Nephron progenitor cell (in vitro differentiated cells): ENCODE measurements at regions not wholly inside any gene's neighbourhood (a gene's known extent, or its start where the extent isn't known, plus 50 kb on each side); places are given as distances from the start of the nearest gene placed in this dataset.

Experiments
- DNase-seq: peaks from one replicate; pipeline ENCODE4 v3.0.0; 2021
- H3K27ac Mint-ChIP-seq: 2 replicates; pipeline ENCODE4 v1.8.0; 2021; ENCODE audit warnings: mild to moderate bottlenecking, moderate library complexity, mixed read lengths
- H3K27me3 Mint-ChIP-seq: 2 replicates; pipeline ENCODE4 v1.8.0; 2021; ENCODE audit warnings: mild to moderate bottlenecking, low read depth, mixed read lengths; ENCODE audit not compliant: poor library complexity
- H3K36me3 Mint-ChIP-seq: 2 replicates; pipeline ENCODE4 v1.8.0; 2021; ENCODE audit warnings: low read depth, mixed read lengths
- H3K4me1 Mint-ChIP-seq: 2 replicates; pipeline ENCODE4 v1.8.0; 2021; ENCODE audit warnings: mixed read lengths
- H3K4me3 Mint-ChIP-seq: 2 replicates; pipeline ENCODE4 v1.8.0; 2021; ENCODE audit warnings: mild to moderate bottlenecking, moderate library complexity, mixed read lengths
- H3K9me3 Mint-ChIP-seq: 2 replicates; pipeline ENCODE4 v1.8.0; 2021; ENCODE audit warnings: mild to moderate bottlenecking, moderate library complexity, mixed read lengths
- TF ChIP-seq, protein P1 (sequence below): fragments of 200-600 bp; sonication (generic); IDR thresholded peaks from 2 replicates; pipeline ENCODE4 v1.5.0; 2021; ENCODE audit warnings: antibody characterized with exemption

DNA sequence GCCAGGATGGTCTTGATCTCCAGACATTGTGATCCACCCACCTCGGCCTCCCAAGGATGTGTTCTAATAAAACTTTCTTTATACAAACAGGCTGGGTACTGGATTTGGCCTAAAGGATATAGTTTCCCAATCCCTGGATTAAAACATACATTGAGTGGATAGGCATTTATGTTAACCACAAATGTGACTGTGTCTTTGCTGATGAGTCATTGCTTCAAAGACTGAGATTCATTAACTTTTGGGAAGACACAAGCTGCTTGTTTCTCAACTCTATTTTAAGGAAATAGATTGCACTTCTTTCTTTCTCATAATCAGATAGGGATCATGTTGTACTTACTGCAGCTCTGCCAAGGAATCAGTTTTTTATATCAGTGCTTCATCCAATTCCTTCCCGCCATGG lies 131.3 kb upstream of the AGA start:
- H3K27me3 Mint-ChIP-seq, result peaks cover 6% of the 10 kb centered on the region
- no peaks in the 10 kb centered on the region for H3K4me1 Mint-ChIP-seq
- DNase-seq, result no peak
- no peaks in the 10 kb centered on the region for H3K9me3 Mint-ChIP-seq
- no peak overlapping the region for H3K4me3 Mint-ChIP-seq
- no peak overlapping the region for H3K27ac Mint-ChIP-seq
- TF ChIP-seq, protein P1, sequence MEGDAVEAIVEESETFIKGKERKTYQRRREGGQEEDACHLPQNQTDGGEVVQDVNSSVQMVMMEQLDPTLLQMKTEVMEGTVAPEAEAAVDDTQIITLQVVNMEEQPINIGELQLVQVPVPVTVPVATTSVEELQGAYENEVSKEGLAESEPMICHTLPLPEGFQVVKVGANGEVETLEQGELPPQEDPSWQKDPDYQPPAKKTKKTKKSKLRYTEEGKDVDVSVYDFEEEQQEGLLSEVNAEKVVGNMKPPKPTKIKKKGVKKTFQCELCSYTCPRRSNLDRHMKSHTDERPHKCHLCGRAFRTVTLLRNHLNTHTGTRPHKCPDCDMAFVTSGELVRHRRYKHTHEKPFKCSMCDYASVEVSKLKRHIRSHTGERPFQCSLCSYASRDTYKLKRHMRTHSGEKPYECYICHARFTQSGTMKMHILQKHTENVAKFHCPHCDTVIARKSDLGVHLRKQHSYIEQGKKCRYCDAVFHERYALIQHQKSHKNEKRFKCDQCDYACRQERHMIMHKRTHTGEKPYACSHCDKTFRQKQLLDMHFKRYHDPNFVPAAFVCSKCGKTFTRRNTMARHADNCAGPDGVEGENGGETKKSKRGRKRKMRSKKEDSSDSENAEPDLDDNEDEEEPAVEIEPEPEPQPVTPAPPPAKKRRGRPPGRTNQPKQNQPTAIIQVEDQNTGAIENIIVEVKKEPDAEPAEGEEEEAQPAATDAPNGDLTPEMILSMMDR, result no peak
- H3K36me3 Mint-ChIP-seq, result no peaks in the 10 kb centered on the region

DNA sequence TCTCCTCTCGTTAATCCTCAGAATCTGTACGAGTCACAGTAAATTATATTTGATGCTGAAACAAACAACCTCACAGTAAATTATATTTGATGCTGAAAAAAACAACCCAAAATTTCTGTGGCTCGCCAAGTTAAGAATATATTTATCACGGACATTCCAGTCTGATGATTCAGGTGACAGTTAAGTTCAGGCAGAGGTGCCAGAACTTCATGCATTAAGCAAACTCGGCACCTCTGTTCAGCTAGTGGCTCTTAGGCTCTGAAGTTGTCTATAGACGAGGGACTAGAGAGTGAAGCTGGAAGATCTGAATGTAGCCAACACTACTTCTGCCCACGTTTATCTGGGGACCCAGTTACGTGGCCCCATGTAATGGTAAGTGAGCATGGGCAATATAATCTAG lies 132.2 kb upstream of the AGA start:
- Mint-ChIP-seq H3K9me3 (no peaks in the 10 kb centered on the region), H3K4me1 (no peaks in the 10 kb centered on the region), H3K4me3 (no peak overlapping the region), H3K27me3 (peaks cover 6% of the 10 kb centered on the region), H3K36me3 (no peaks in the 10 kb centered on the region), H3K27ac (no peak overlapping the region)
- DNase-seq, result no peak
- TF ChIP-seq, protein P1, result no peak

DNA sequence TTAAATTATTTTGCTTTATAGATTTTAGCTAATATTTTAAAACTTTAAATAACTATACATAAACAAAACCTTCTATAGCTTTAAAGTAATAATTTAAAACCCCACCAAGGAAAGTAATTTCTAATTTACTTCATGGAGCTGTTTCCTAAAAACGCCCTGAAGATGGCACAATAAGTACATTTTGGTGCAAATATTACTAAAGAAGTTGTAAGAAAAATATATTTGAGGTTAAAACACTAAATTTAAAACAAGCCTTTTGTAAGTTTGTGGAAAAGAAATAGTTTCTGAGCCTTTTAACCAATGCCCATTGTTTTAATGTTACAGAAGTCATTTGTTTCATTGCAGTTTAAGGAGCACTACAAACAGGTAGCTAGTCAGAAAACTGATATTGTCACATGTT lies 137.4 kb upstream of the AGA start:
- Mint-ChIP-seq H3K9me3 (no peaks in the 10 kb centered on the region), H3K27me3 (no peaks in the 10 kb centered on the region), H3K4me3 (no peak overlapping the region), H3K27ac (no peak overlapping the region), H3K36me3 (no peaks in the 10 kb centered on the region), H3K4me1 (no peaks in the 10 kb centered on the region)
- TF ChIP-seq, protein P1, result no peak
- no peak for DNase-seq

DNA sequence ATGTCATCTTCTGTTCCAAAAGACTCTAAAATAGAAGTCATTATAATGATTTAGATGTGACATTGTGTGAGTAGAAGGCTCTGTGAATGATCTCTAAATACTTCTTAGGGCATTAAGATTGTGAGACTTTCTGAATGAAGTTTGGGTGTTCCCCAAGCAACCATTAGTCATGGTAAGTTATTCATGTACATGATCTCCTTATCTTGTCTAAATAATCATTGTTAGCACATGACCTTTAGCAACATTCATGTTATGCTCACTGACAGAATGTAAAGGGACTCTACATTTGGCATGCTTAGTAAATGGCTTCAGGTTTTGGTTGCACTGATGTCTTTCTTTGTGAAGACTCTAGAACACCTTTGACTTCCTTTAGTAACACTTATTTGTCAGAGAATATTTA lies 140.8 kb upstream of the AGA start:
- H3K4me3 Mint-ChIP-seq, result no peak overlapping the region
- DNase-seq, result no peak
- no peaks in the 10 kb centered on the region for H3K4me1 Mint-ChIP-seq
- TF ChIP-seq, protein P1, result no peak
- H3K27me3 Mint-ChIP-seq, result no peaks in the 10 kb centered on the region
- no peaks in the 10 kb centered on the region for H3K36me3 Mint-ChIP-seq
- H3K9me3 Mint-ChIP-seq, result no peaks in the 10 kb centered on the region
- H3K27ac Mint-ChIP-seq, result no peak overlapping the region

DNA sequence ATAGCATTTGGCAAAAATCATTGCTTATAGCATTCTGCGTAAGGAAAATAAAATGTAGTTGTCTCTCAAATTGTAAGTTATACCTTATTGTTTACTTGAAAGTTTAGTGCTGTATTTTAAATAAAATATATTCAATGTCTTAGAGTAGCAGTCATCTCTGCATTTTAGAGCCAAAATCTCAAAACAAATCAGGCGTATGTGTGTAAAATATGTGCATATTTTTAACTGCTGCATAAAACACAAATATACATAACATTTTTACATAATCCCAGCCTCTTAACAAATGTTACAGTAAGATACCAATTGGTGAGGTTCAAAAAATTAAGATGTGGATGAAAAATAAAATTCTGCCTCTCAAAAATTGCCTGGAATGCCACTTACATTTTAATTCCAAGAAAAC lies 145.8 kb upstream of the AGA start:
- H3K4me1 Mint-ChIP-seq, result no peaks in the 10 kb centered on the region
- H3K36me3 Mint-ChIP-seq, result no peaks in the 10 kb centered on the region
- H3K27ac Mint-ChIP-seq, result no peak overlapping the region
- no peak for DNase-seq
- no peaks in the 10 kb centered on the region for H3K27me3 Mint-ChIP-seq
- TF ChIP-seq, protein P1, result no peak
- no peaks in the 10 kb centered on the region for H3K9me3 Mint-ChIP-seq
- no peak overlapping the region for H3K4me3 Mint-ChIP-seq

DNA sequence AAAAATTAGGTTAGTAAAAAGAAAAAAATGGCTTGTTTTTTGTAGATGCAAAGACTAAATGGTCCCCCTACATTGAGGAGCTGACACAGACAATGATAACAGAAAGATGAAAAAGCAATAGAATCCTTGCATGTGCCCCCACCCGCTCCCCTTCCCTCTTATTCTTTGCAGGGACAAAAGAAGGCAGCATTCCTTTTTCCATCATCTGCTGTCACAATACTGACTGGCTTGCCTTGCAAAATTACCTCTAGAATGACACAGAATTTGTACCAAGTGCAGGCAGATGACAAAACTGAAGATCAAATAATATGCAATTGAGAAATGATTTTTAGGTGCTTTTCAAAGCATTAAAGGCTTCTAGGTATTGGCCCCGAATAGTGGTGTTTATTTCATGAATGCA lies 153.1 kb upstream of the AGA start:
- DNase-seq, result no peak
- Mint-ChIP-seq H3K4me1 (no peaks in the 10 kb centered on the region), H3K27ac (no peak overlapping the region), H3K9me3 (no peaks in the 10 kb centered on the region), H3K36me3 (no peaks in the 10 kb centered on the region), H3K27me3 (peaks cover 2% of the 10 kb centered on the region), H3K4me3 (no peak overlapping the region)
- TF ChIP-seq, protein P1, result no peak
